Stimulated activated CD4-positive, alpha-beta T cell treated with anti-CD3 and anti-CD28 coated beads, Interleukin-12 subunit alpha, Interleukin-12 subunit beta, amount 100 ng/mL, for 24 hours (primary cell): ENCODE measurements at regions not wholly inside any gene's neighbourhood (a gene's known extent, or its start where the extent isn't known, plus 50 kb on each side); places are given as distances from the start of the nearest gene placed in this dataset.
"Not testable (repeated sequence)": the region's sequence is repeated elsewhere in the genome, so short reads cannot be mapped to it uniquely, and the experiment has no call there.

Source experiments
- DNase-seq, 2 experiments: peaks; one replicate each; pipeline ENCODE4 v3.0.0-alpha.2; 2020; ENCODE audit warnings: low read depth in 2 of 2

- no peak for DNase-seq
Observed at GRCh38 chr5:44942524-44943001, 133.8 kb downstream of the MRPS30 start.

- no peak for DNase-seq
Observed at GRCh38 chr5:44943647-44944046, 134.9 kb downstream of the MRPS30 start.

DNA sequence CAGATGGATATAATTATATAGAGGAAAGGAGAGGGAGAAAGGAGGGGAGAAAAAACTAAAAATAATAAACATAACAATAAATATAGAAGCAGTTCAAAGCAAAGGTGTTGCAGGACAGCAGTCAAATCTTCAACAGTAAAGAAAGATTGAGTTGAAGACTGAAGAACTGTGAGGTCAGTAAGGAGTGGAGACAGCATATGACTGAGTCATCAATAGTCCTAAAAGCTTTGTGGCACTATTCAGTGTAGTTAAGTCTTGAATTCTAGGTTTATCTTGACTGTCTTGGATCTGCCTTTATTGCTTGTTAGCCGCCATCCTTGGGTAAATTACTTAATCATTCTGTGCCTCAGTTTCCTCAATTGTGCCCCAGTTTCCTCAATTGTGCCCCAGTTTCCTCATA, 137.0 kb downstream of the MRPS30 start:
- no peak for DNase-seq

- DNase-seq = no peak
Observed at GRCh38 chr5:44949687-44950086, 140.9 kb downstream of the MRPS30 start.

- no peak for DNase-seq
Observed at GRCh38 chr5:44951371-44951770, 142.6 kb downstream of the MRPS30 start.

GRCh38 chr5:44952376-44952775, 143.6 kb downstream of the MRPS30 start:
- no peak for DNase-seq

- DNase-seq = no peak
Observed at GRCh38 chr5:44953078-44953477, 144.3 kb downstream of the MRPS30 start.

- not testable (repeated sequence) for DNase-seq
Observed at GRCh38 chr5:44958943-44959454, 150.3 kb downstream of the MRPS30 start.

GRCh38 chr5:44969825-44970224, 161.1 kb downstream of the MRPS30 start:
- no peak for DNase-seq

DNA sequence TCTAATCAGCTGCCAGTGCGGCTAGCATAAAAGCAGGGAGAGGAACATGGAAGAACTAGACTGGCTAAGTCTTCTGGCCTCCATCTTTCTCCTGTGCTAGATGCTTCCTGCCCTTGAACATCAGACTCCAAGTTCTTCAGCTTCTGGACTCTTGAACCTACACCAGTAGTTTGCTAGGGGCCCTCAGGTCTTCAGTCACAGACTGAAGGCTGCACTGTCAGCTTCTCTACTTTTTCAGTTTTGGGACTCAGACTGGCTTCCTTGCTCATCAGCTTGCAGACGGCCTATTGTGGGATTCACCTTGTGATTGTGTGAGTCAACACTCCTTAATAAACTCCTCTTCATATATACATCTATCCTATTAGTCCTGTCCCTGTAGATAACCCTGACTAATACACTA, 162.2 kb downstream of the MRPS30 start:
- not testable (repeated sequence) for DNase-seq

DNA sequence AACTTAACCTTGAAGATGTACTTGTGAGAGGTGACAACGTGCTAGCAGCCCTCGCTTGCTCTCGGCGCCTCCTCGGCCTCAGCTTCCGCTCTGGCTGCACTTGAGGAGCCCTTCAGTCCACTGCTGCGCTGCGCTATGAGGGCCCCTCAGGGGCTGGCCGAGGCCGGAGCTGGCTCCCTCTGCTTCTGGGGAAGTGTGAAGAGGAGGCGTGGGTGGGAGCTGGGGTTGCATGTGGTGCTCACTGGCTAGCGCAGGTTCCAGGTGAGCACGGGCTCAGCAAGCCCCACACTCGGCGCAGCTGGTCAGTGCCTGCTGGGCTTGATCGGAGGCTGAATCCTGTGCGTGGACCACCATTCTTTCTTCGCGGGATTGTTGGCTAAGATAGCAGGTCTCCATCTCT, 166.1 kb downstream of the MRPS30 start:
- no peak for DNase-seq

DNA sequence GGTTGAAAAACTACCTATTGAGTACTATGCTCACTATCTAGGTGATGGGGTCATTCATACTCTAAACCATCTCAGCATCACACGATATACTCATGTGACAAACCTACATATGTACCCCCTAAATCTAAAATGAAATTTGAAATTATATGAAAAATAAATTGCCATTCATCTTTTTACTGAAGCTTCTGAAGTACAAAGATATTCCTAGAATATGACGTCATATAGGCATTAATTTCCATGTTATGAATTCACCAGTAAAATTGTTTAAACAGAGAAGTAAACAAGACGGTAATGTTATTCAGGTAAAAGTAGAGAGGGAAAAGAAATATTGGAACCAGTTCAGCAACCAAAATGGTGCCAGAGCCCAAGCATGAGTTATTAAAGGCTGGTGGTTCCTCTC, 173.0 kb downstream of the MRPS30 start:
- no peak for DNase-seq

DNA sequence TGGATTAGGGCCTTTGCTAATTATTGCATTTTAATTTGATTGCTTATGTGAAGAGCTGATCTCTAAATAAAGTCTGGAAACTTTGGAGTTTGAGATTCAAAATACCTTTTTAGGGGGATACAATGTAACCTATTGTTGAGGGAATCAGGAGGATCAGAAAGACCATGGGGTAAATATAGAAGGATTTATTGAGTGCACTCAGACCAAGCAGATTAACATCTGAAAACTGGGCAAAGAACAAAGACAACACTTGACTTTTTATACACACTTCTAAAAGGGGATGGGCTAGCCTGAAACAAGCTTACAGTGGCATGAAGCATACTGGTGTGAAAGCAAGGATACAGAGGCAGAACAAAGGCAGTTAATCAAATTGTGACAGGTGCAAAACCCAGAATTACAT, 174.3 kb downstream of the MRPS30 start:
- no peak for DNase-seq

- DNase-seq = no peak
Observed at GRCh38 chr5:44987026-44987425, 178.3 kb downstream of the MRPS30 start.

- DNase-seq = no peak
Observed at GRCh38 chr5:44991693-44992092, 182.9 kb downstream of the MRPS30 start.

- DNase-seq = no peak
Observed at GRCh38 chr5:44993286-44993685, 184.5 kb downstream of the MRPS30 start.

DNA sequence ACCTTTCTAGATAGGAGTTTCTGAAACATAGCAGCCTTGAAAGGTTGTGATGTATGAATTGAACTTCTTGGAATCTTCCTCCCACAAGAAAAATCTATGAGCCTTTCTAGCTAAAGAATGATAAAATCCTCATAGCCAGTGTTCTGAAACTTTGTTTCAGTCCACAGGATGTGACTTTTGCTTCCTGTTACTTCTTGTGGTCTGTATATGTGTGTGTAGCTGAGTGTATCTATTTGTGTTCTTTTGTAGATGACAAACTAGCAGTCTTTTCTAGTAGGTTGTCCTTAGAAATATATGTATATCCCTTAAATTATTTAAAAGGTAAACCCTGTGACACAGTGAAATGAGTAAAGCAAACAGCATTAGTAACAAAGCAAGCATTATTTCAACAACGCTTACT, 188.8 kb downstream of the MRPS30 start:
- no peak for DNase-seq

GRCh38 chr5:45007102-45007501, 198.4 kb downstream of the MRPS30 start:
- not testable (repeated sequence) for DNase-seq

DNA sequence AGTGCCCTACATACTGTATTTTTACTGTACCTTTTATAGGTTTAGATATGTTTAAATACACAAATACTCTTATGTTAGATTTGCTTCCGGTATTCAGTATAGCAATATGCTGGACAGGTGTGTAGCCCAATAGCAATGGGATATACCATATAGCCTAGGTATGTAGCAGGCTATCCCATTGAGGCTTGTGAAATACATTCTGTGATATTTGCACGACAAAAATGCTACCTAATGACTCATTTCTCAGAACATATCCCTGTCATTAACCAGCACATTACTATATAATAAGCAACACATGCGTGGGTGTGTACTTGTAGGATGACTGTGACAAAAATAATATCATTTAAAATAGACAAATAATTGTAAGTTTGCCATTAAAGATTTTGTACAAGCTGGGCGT, 208.8 kb downstream of the MRPS30 start:
- DNase-seq = no peak

GRCh38 chr5:45029553-45029952, 220.8 kb downstream of the MRPS30 start:
- DNase-seq = no peak

- no peak for DNase-seq
Observed at GRCh38 chr5:45035991-45036390, 227.2 kb downstream of the MRPS30 start.

- no peak for DNase-seq
Observed at GRCh38 chr5:45037927-45038326, 229.2 kb downstream of the MRPS30 start.

DNA sequence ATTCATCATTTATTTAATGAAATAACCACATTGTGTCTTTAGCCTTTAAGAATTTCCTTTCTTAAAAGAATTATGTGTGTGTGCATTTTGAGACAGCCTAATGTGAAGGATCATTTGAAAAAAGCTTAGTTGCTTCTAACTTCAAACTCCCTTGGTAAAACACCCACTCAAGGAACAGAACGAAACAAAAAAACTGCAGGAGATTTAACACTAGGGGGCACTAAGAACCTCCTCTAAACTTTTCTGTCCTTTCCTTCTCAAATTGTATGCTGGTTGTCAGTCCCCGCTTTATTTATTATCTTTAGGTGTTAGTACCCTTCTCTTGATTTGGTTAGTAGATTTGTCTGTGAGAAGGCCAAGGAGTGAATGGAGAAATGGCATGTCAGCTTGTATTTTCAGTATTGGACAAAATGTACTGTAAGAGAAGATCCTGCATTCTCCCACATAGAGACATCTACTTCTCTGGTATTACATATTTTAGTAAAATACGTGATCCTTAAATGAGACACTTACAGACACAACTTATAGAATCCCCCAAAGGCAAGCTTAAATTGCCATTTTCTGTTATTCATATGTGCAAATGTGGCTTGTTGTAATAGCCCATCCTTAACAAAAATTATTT, 229.7 kb downstream of the MRPS30 start:
- no peak for DNase-seq

DNA sequence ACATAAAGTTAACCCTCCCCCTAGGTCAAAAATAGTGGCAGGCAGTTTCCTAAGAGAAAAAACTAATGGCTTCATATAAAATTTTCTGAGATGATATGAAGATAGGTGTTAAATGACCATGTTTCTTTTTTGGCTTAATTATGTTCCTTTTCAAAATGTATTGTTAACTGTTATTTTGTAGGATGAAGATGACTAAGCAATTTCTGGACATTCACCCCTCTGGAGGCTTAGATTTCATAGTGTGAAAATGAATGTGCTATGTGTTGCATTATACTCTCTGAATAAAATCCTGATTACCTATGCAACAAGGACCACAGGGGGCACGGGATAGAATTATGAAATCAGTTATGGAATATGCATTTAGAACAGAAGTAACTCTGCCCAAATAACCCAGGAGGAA, 233.5 kb downstream of the MRPS30 start:
- no peak for DNase-seq
